Hypothalamus (tissue), 51 donors: ENCODE measurements at regions not wholly inside any gene's neighbourhood (a gene's known extent, or its start where the extent isn't known, plus 50 kb on each side); places are given as distances from the start of the nearest gene placed in this dataset.
"Not testable (repeated sequence)": the region's sequence is repeated elsewhere in the genome, so short reads cannot be mapped to it uniquely, and the experiment has no call there.

Experiments
- DNase-seq, 51 donors: peaks; one replicate each; lab custom pipeline; 2025; lab: John Stamatoyannopoulos, UW

GRCh38 chr2:105691947-105692390 is 52.7 kb upstream of the NCK2 start:
- no peak for DNase-seq

GRCh38 chr2:105690566-105690965 is 54.1 kb upstream of the NCK2 start:
- DNase-seq = no peak

GRCh38 chr2:105689484-105689883 is 55.2 kb upstream of the NCK2 start:
- no peak for DNase-seq

GRCh38 chr2:105688946-105689345 is 55.8 kb upstream of the NCK2 start:
- DNase-seq = no peak

GRCh38 chr2:105686588-105686987 is 58.1 kb upstream of the NCK2 start:
- no peak for DNase-seq

GRCh38 chr2:105683011-105683492 is 61.7 kb upstream of the NCK2 start:
- DNase-seq = no peak

GRCh38 chr2:105682401-105682800 is 62.3 kb upstream of the NCK2 start:
- DNase-seq = peak in 12 of 51 donors; percentile 5 to 51 (median 22)

GRCh38 chr2:105681927-105682326 is 62.8 kb upstream of the NCK2 start:
- DNase-seq = no peak

GRCh38 chr2:105680357-105680756 is 64.4 kb upstream of the NCK2 start:
- no peak for DNase-seq

GRCh38 chr2:105678346-105678745 is 66.4 kb upstream of the NCK2 start:
- no peak for DNase-seq

- no peak for DNase-seq
Observed at GRCh38 chr2:105677901-105678300, 66.8 kb upstream of the NCK2 start.

- DNase-seq = peak in 12 of 51 donors; percentile 5 to 42 (median 13)
Observed at GRCh38 chr2:105675841-105676240, 68.9 kb upstream of the NCK2 start.

GRCh38 chr2:105674859-105675541 is 69.7 kb upstream of the NCK2 start:
- no peak for DNase-seq

- DNase-seq = no peak
Observed at GRCh38 chr2:105674401-105674800, 70.3 kb upstream of the NCK2 start.

GRCh38 chr2:105671156-105671555 is 73.6 kb upstream of the NCK2 start:
- peak in 3 of 51 donors; percentile 9 to 27 (median 17) for DNase-seq

- no peak for DNase-seq
Observed at GRCh38 chr2:105669384-105669891, 75.3 kb upstream of the NCK2 start.

- no peak for DNase-seq
Observed at GRCh38 chr2:105665480-105665879, 79.2 kb upstream of the NCK2 start.

GRCh38 chr2:105660489-105660888 is 84.2 kb upstream of the NCK2 start:
- DNase-seq = no peak

- DNase-seq = not testable (repeated sequence)
Observed at GRCh38 chr2:105655723-105656606, 88.7 kb upstream of the NCK2 start.

- DNase-seq = no peak
Observed at GRCh38 chr2:105655244-105655643, 89.5 kb upstream of the NCK2 start.

GRCh38 chr2:105654474-105655004 is 90.2 kb upstream of the NCK2 start:
- no peak for DNase-seq
